GM23248 (cell line): ENCODE measurements at regions not wholly inside any gene's neighbourhood (a gene's known extent, or its start where the extent isn't known, plus 50 kb on each side); places are given as distances from the start of the nearest gene placed in this dataset.

ENCODE experiments used
- EZH2 ChIP-seq: fragments of 200-600 bp; sonication (generic); IDR thresholded peaks from 2 replicates; pipeline ENCODE4 v1.6.1; 2018; ENCODE audit warnings: antibody characterized with exemption, mild to moderate bottlenecking; ENCODE audit not compliant: insufficient read depth, poor library complexity, severe bottlenecking
- EZH2phosphoT487 ChIP-seq: fragments of 200-600 bp; sonication (generic); IDR thresholded peaks from 2 replicates; pipeline ENCODE4 v1.6.1; 2018; ENCODE audit warnings: antibody characterized with exemption, moderate library complexity, mild to moderate bottlenecking, low read depth; ENCODE audit not compliant: insufficient read depth

GRCh38 chr20:6646021-6646636, 121.4 kb upstream of the BMP2 start:
- TF ChIP-seq EZH2 (no peak), EZH2phosphoT487 (no peak)
